WTC11 (cell line): ENCODE measurements at regions not wholly inside any gene's neighbourhood (a gene's known extent, or its start where the extent isn't known, plus 50 kb on each side); places are given as distances from the start of the nearest gene placed in this dataset.

Experiments
- ATAC-seq: fragments of 200-7000 bp; cut with Tn5 transposase; 2 replicates; pipeline ENCODE4 v1.10.0; 2021; ENCODE audit warnings: mild to moderate bottlenecking, moderate library complexity
- CTCF ChIA-PET: fragments of 300-600 bp; sonication (Branson Sonifier 250); formaldehyde crosslinking; loops from one replicate; lab custom pipeline; 2021; ENCODE audit warnings: antibody characterized with exemption; lab: Charles Lee
- POLR2A ChIA-PET: fragments of 350-600 bp; sonication (Branson Sonifier 250); formaldehyde crosslinking; loops from one replicate; lab custom pipeline; 2021; ENCODE audit warnings: antibody characterized with exemption; lab: Charles Lee
- DNase-seq: peaks from one replicate; pipeline ENCODE4 v3.0.0; 2021; ENCODE audit warnings: low spot score
- H3K27ac Mint-ChIP-seq: 2 replicates; pipeline ENCODE4 v1.8.0; 2021; ENCODE audit warnings: mixed read lengths
- H3K27me3 Mint-ChIP-seq: 2 replicates; pipeline ENCODE4 v1.8.0; 2021; ENCODE audit warnings: low read depth, mild to moderate bottlenecking, moderate library complexity, mixed read lengths
- H3K36me3 Mint-ChIP-seq: 2 replicates; pipeline ENCODE4 v1.8.0; 2021; ENCODE audit warnings: mixed read lengths
- H3K4me1 Mint-ChIP-seq: 2 replicates; pipeline ENCODE4 v1.8.0; 2022; ENCODE audit warnings: mixed read lengths
- H3K4me3 Mint-ChIP-seq: 2 replicates; pipeline ENCODE4 v1.8.0; 2021; ENCODE audit warnings: mild to moderate bottlenecking, moderate library complexity, mixed read lengths
- H3K9me3 Mint-ChIP-seq: 2 replicates; pipeline ENCODE4 v1.8.0; 2021; ENCODE audit warnings: mixed read lengths
- CDX4 ChIP-seq: fragments of 250-450 bp; sonication (Bioruptor Pico); IDR thresholded peaks from 2 replicates; pipeline ENCODE4 v1.9.0; 2021; ENCODE audit warnings: moderate library complexity, mild to moderate bottlenecking, inconsistent platforms, borderline replicate concordance
- CREB1 ChIP-seq: sonication (generic); formaldehyde crosslinking; IDR thresholded peaks from 2 replicates; pipeline ENCODE4 v1.8.0; 2023; ENCODE audit warnings: mild to moderate bottlenecking, missing genetic modification reagents
- ELF4 ChIP-seq: sonication (generic); formaldehyde crosslinking; IDR thresholded peaks from 2 replicates; pipeline ENCODE4 v1.8.1; 2022; ENCODE audit warnings: low read depth, mild to moderate bottlenecking, moderate library complexity, missing genetic modification reagents
- ESRRA ChIP-seq: sonication (generic); formaldehyde crosslinking; IDR thresholded peaks from 2 replicates; pipeline ENCODE4 v1.8.1; 2022; ENCODE audit warnings: mild to moderate bottlenecking, missing genetic modification reagents, borderline replicate concordance
- FOXP4 ChIP-seq: sonication (generic); formaldehyde crosslinking; IDR thresholded peaks from 2 replicates; pipeline ENCODE4 v1.8.0; 2022; ENCODE audit warnings: mild to moderate bottlenecking, missing genetic modification reagents
- IRF2 ChIP-seq: sonication (generic); formaldehyde crosslinking; IDR thresholded peaks from 2 replicates; pipeline ENCODE4 v1.8.0; 2022; ENCODE audit warnings: low read depth, missing genetic modification reagents, borderline replicate concordance
- JAZF1 ChIP-seq: fragments of 250-450 bp; sonication (Bioruptor Pico); IDR thresholded peaks from 2 replicates; pipeline ENCODE4 v1.9.0; 2021; ENCODE audit warnings: moderate library complexity, mild to moderate bottlenecking, inconsistent platforms
- NR1H2 ChIP-seq: sonication (generic); formaldehyde crosslinking; IDR thresholded peaks from 2 replicates; pipeline ENCODE4 v1.9.0; 2021; ENCODE audit warnings: mild to moderate bottlenecking, moderate library complexity, missing genetic modification reagents
- RELA ChIP-seq: sonication (generic); formaldehyde crosslinking; IDR thresholded peaks from 2 replicates; pipeline ENCODE4 v1.8.1; 2022; ENCODE audit warnings: missing genetic modification reagents, mild to moderate bottlenecking, borderline replicate concordance
- SMAD4 ChIP-seq: sonication (generic); formaldehyde crosslinking; IDR thresholded peaks from 2 replicates; pipeline ENCODE4 v1.8.0; 2022; ENCODE audit warnings: mild to moderate bottlenecking, missing genetic modification reagents
- SOX15 ChIP-seq: fragments of 250-450 bp; sonication (Bioruptor Pico); IDR thresholded peaks from 2 replicates; pipeline ENCODE4 v1.9.0; 2021; ENCODE audit warnings: mild to moderate bottlenecking
- SP1 ChIP-seq: sonication (generic); formaldehyde crosslinking; conservative IDR thresholded peaks from 2 replicates; pipeline ENCODE4 v1.8.1; 2022; ENCODE audit warnings: missing genetic modification reagents
- TCF7 ChIP-seq: sonication (generic); formaldehyde crosslinking; IDR thresholded peaks from 2 replicates; pipeline ENCODE4 v1.8.0; 2022; ENCODE audit warnings: mild to moderate bottlenecking, low read depth, missing genetic modification reagents, moderate library complexity
- ZNF219 ChIP-seq: sonication (generic); formaldehyde crosslinking; IDR thresholded peaks from 2 replicates; pipeline ENCODE4 v1.8.0; 2023; ENCODE audit warnings: missing genetic modification reagents, mild to moderate bottlenecking, borderline replicate concordance
- ZNF396 ChIP-seq: fragments of 250-450 bp; sonication (Bioruptor Pico); IDR thresholded peaks from 2 replicates; pipeline ENCODE4 v1.8.0; 2021; ENCODE audit warnings: mild to moderate bottlenecking, moderate library complexity, borderline replicate concordance
- ZNF416 ChIP-seq: fragments of 250-450 bp; sonication (Bioruptor Pico); IDR thresholded peaks from 2 replicates; pipeline ENCODE4 v1.9.0; 2021; ENCODE audit warnings: mild to moderate bottlenecking, inconsistent platforms
- ZNF423 ChIP-seq: fragments of 250-450 bp; sonication (Bioruptor Pico); IDR thresholded peaks from 2 replicates; pipeline ENCODE4 v2.1.2; 2022; ENCODE audit warnings: mild to moderate bottlenecking, moderate library complexity
- TF ChIP-seq, protein P1 (sequence below): fragments of 200-600 bp; IDR thresholded peaks from 2 replicates; pipeline ENCODE4 v1.8.0; 2022; ENCODE audit warnings: antibody characterized with exemption
- TF ChIP-seq, protein P2 (sequence below): sonication (generic); formaldehyde crosslinking; IDR thresholded peaks from 2 replicates; pipeline ENCODE4 v1.8.1; 2023; ENCODE audit warnings: mild to moderate bottlenecking, missing genetic modification reagents, borderline replicate concordance

DNA sequence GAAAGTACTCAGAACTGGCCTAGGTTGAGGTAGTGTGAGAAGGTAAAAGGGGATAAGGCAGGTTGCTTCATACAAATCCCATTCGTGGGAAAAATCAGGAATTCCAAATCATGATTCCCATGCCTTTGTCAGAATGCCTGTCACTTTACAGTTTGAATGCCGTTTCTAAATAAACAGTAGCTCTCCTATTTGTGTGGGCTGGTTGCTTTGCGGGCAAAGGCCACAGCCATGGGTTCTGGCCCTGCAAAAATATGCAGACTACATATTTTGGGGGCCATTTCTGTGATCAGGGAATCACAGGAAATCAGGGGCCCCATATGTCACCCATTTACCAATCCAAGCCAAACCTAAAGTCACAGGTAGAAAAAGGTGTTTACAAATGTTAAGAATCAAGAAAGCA lies 161.3 kb upstream of the BMP4 start:
- CTCF ChIA-PET = no interaction called here
- no peaks in the 10 kb centered on the region; the same call in 1 of the 2 replicates for H3K27me3 Mint-ChIP-seq
- no peak overlapping the region for H3K4me3 Mint-ChIP-seq
- POLR2A ChIA-PET = no interaction called here
- TF ChIP-seq ZNF219 (CRISPR knock-in tag) = no peak
- no peak for TF ChIP-seq ESRRA (CRISPR knock-in tag)
- TF ChIP-seq TCF7 (CRISPR knock-in tag) = no peak
- TF ChIP-seq ZNF416 = no peak
- TF ChIP-seq ELF4 (CRISPR knock-in tag) = no peak
- no peak for TF ChIP-seq RELA (CRISPR knock-in tag)
- no peak for TF ChIP-seq ZNF423 (CRISPR knock-in tag)
- no peak for TF ChIP-seq CDX4 (CRISPR knock-in tag)
- TF ChIP-seq, protein P1, sequence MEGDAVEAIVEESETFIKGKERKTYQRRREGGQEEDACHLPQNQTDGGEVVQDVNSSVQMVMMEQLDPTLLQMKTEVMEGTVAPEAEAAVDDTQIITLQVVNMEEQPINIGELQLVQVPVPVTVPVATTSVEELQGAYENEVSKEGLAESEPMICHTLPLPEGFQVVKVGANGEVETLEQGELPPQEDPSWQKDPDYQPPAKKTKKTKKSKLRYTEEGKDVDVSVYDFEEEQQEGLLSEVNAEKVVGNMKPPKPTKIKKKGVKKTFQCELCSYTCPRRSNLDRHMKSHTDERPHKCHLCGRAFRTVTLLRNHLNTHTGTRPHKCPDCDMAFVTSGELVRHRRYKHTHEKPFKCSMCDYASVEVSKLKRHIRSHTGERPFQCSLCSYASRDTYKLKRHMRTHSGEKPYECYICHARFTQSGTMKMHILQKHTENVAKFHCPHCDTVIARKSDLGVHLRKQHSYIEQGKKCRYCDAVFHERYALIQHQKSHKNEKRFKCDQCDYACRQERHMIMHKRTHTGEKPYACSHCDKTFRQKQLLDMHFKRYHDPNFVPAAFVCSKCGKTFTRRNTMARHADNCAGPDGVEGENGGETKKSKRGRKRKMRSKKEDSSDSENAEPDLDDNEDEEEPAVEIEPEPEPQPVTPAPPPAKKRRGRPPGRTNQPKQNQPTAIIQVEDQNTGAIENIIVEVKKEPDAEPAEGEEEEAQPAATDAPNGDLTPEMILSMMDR = no peak
- TF ChIP-seq ZNF396 = no peak
- no peak for TF ChIP-seq CREB1 (CRISPR knock-in tag)
- TF ChIP-seq, protein P2, sequence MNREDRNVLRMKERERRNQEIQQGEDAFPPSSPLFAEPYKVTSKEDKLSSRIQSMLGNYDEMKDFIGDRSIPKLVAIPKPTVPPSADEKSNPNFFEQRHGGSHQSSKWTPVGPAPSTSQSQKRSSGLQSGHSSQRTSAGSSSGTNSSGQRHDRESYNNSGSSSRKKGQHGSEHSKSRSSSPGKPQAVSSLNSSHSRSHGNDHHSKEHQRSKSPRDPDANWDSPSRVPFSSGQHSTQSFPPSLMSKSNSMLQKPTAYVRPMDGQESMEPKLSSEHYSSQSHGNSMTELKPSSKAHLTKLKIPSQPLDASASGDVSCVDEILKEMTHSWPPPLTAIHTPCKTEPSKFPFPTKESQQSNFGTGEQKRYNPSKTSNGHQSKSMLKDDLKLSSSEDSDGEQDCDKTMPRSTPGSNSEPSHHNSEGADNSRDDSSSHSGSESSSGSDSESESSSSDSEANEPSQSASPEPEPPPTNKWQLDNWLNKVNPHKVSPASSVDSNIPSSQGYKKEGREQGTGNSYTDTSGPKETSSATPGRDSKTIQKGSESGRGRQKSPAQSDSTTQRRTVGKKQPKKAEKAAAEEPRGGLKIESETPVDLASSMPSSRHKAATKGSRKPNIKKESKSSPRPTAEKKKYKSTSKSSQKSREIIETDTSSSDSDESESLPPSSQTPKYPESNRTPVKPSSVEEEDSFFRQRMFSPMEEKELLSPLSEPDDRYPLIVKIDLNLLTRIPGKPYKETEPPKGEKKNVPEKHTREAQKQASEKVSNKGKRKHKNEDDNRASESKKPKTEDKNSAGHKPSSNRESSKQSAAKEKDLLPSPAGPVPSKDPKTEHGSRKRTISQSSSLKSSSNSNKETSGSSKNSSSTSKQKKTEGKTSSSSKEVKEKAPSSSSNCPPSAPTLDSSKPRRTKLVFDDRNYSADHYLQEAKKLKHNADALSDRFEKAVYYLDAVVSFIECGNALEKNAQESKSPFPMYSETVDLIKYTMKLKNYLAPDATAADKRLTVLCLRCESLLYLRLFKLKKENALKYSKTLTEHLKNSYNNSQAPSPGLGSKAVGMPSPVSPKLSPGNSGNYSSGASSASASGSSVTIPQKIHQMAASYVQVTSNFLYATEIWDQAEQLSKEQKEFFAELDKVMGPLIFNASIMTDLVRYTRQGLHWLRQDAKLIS = no peak
- no peak for TF ChIP-seq SOX15
- no peak for TF ChIP-seq NR1H2 (CRISPR knock-in tag)
- TF ChIP-seq, all 79 proteins: peak for 0
- ATAC-seq = no peak
- 0 out of 2 replicates have a peak, but pooled peaks cover 2% of the 10 kb centered on the region for H3K4me1 Mint-ChIP-seq
- no peak for DNase-seq
- H3K36me3 Mint-ChIP-seq = no peaks in the 10 kb centered on the region
- H3K9me3 Mint-ChIP-seq = 0 out of 2 replicates have a peak, but pooled peaks cover 5% of the 10 kb centered on the region
- H3K27ac Mint-ChIP-seq = no peak overlapping the region

DNA sequence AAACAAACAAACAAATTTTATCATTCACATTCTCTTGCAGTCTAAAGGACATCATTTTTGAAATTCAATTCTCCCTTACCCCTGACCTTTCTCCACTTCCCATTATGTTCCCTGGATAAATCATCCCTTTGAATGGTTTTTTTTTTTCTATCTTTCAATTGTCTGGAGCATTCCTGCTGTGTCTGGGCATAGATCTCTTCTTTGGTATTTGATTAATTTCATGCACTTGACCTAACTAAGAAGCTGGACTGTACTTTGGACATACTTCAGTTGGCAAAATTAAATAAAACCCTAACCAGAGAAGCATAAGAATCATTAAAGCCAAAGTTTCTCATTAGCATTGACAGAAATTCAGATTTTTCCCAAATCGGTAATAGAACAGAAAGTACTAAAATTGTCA lies 163.6 kb upstream of the BMP4 start:
- TF ChIP-seq, protein P1 = no peak
- TF ChIP-seq FOXP4 (CRISPR knock-in tag) = no peak
- TF ChIP-seq ZNF416 = no peak
- TF ChIP-seq SMAD4 (CRISPR knock-in tag) = no peak
- no peak for TF ChIP-seq SP1
- TF ChIP-seq JAZF1 (CRISPR knock-in tag) = no peak
- TF ChIP-seq IRF2 (CRISPR knock-in tag) = no peak
- TF ChIP-seq, all 79 proteins: peak for 0
- no peaks in the 10 kb centered on the region; the same call in 1 of the 2 replicates for H3K27me3 Mint-ChIP-seq
- H3K27ac Mint-ChIP-seq = no peak overlapping the region
- DNase-seq = no peak
- H3K36me3 Mint-ChIP-seq = no peaks in the 10 kb centered on the region
- 0 out of 2 replicates have a peak, but pooled peaks cover 2% of the 10 kb centered on the region for H3K4me1 Mint-ChIP-seq
- no peak for ATAC-seq
- peaks cover 4% of the 10 kb centered on the region for H3K9me3 Mint-ChIP-seq
- ChIA-PET POLR2A (no interaction called here), CTCF (no interaction called here)
- H3K4me3 Mint-ChIP-seq = no peak overlapping the region
